HCT116 (cell line): ENCODE measurements at regions not wholly inside any gene's neighbourhood (a gene's known extent, or its start where the extent isn't known, plus 50 kb on each side); places are given as distances from the start of the nearest gene placed in this dataset.

Experiments
- ATAC-seq: fragments of 200-7000 bp; cut with Tn5 transposase; 2 replicates; pipeline ENCODE4 v1.9.1; 2020; ENCODE audit warnings: mild to moderate bottlenecking, moderate library complexity
- BruUV-seq: library from RNA; stranded (reverse); fragments of 400-500 nt; replicated peaks from 2 replicates; lab custom pipeline; 2021; lab: Mats Ljungman, UMichigan
- CTCF ChIA-PET: fragments of 300-600 bp; sonication (Branson Sonifier 250); formaldehyde crosslinking; loops from one replicate; lab custom pipeline; 2021; ENCODE audit warnings: antibody characterized with exemption; lab: Charles Lee
- POLR2A ChIA-PET: fragments of 300-600, 350-600 bp; sonication (Branson Sonifier 250); formaldehyde crosslinking; loops from one replicate; lab custom pipeline; 2021; ENCODE audit warnings: antibody characterized with exemption; lab: Charles Lee
- RAD21 ChIA-PET, 2 experiments: fragments of 300-600 bp; sonication (Branson Sonifier 250); formaldehyde crosslinking; loops; one replicate each; lab custom pipeline; 2023; ENCODE audit warnings: low total read pairs in 2 of 2; ENCODE audit not compliant: uncharacterized antibody in 2 of 2, unreplicated experiment in 2 of 2, low non-redundant PET in 1 of 2; lab: Charles Lee
- DNase-seq: peaks from one replicate; pipeline ENCODE4 v3.0.0-alpha.2; 2010; ENCODE audit warnings: low read depth, low spot score
- H2AFZ ChIP-seq: fragments of 200-600 bp; shearing (Covaris generic), sonication (generic); 2 replicates; pipeline ENCODE4 v1.6.1; 2017; ENCODE audit warnings: low read depth, mixed run types, mixed read lengths, antibody characterized with exemption, low read length; ENCODE audit not compliant: poor library complexity, severe bottlenecking
- H3K27ac ChIP-seq: 2 replicates; pipeline ENCODE4 v1.5.1; 2012; ENCODE audit warnings: low read depth, low read length
- H3K27me3 ChIP-seq: fragments of 200-600 bp; sonication (generic); 2 replicates; pipeline ENCODE4 v1.6.1; 2016; ENCODE audit warnings: mixed run types, low read length, mixed read lengths; ENCODE audit not compliant: insufficient read depth
- H3K36me3 ChIP-seq, 2 experiments: fragments of 200-500 bp in 1 of 2; fragments of 200-600 bp in 1 of 2; sonication (Bioruptor generic) in 1 of 2; sonication (generic) in 1 of 2; 2 replicates each; pipeline versions ENCODE4 v1.5.1 to v1.6.1; 2014 to 2016; ENCODE audit warnings: low read length in 2 of 2, inconsistent platforms in 1 of 2, mixed read lengths in 1 of 2, mixed run types in 1 of 2; ENCODE audit not compliant: insufficient read depth in 2 of 2, control insufficient read depth in 1 of 2
- H3K4me1 ChIP-seq, 2 experiments: fragments of 200-600 bp in 1 of 2; sonication (generic) in 1 of 2; 2 replicates each; pipeline versions ENCODE4 v1.5.1 to v1.6.1; 2012 to 2017; ENCODE audit warnings: low read length in 2 of 2, inconsistent platforms in 1 of 2, mild to moderate bottlenecking in 1 of 2, mixed read lengths in 1 of 2, mixed run types in 1 of 2, moderate library complexity in 1 of 2; ENCODE audit not compliant: insufficient read depth in 2 of 2, control insufficient read depth in 1 of 2
- H3K4me2 ChIP-seq: fragments of 200-600 bp; sonication (generic); 2 replicates; pipeline ENCODE4 v1.6.1; 2017; ENCODE audit warnings: mixed run types, low read length, mixed read lengths
- H3K4me3 ChIP-seq, 2 experiments: fragments of 200-600 bp in 1 of 2; sonication (generic) in 1 of 2; replicated peaks in 1 of 2; 2 replicates each; pipeline ENCODE4 v1.5.1; 2011 to 2016; ENCODE audit warnings: low read length in 2 of 2, control low read depth in 1 of 2, low read depth in 1 of 2, mild to moderate bottlenecking in 1 of 2, mixed read lengths in 1 of 2, mixed run types in 1 of 2
- H3K79me2 ChIP-seq: fragments of 200-600 bp; sonication (generic); 2 replicates; pipeline ENCODE4 v1.6.1; 2017; ENCODE audit warnings: mild to moderate bottlenecking, mixed run types, low read length, moderate library complexity, mixed read lengths; ENCODE audit not compliant: insufficient read depth
- H3K9ac ChIP-seq: fragments of 200-600 bp; sonication (generic); 2 replicates; pipeline ENCODE4 v1.6.1; 2016; ENCODE audit warnings: low read length, mixed read lengths
- H3K9me2 ChIP-seq: fragments of 200-600 bp; sonication (generic), shearing (Covaris generic); 2 replicates; pipeline ENCODE4 v1.6.1; 2017; ENCODE audit warnings: mixed run types, mild to moderate bottlenecking, moderate library complexity; ENCODE audit not compliant: insufficient read depth
- H3K9me3 ChIP-seq, 2 experiments: fragments of 200-500 bp in 1 of 2; fragments of 200-600 bp in 1 of 2; sonication (Bioruptor generic) in 1 of 2; sonication (generic) in 1 of 2; 2 replicates each; pipeline ENCODE4 v1.6.1; 2014 to 2017; ENCODE audit warnings: low read length in 2 of 2, mixed read lengths in 2 of 2, inconsistent platforms in 1 of 2, low read depth in 1 of 2, mild to moderate bottlenecking in 1 of 2, mixed run types in 1 of 2, moderate library complexity in 1 of 2; ENCODE audit not compliant: control insufficient read depth in 1 of 2, insufficient read depth in 1 of 2
- H4K20me1 ChIP-seq: fragments of 200-600 bp; sonication (generic), shearing (Covaris generic); 2 replicates; pipeline ENCODE4 v1.6.1; 2017; ENCODE audit warnings: mixed run types, mild to moderate bottlenecking, moderate library complexity; ENCODE audit not compliant: insufficient read depth
- ATF3 ChIP-seq: IDR thresholded peaks from 2 replicates; pipeline ENCODE4 v1.6.1; 2012
- CEBPB ChIP-seq: IDR thresholded peaks from 2 replicates; pipeline ENCODE4 v1.6.1; 2012; ENCODE audit warnings: low read depth
- CTCF ChIP-seq, 3 experiments: fragments of 200-600 bp in 1 of 3; sonication (generic) in 1 of 3; IDR thresholded peaks in 2 of 3; conservative IDR thresholded peaks in 1 of 3; 2 replicates each; pipeline ENCODE4 v1.5.1; 2012 to 2017; ENCODE audit warnings: low read depth in 2 of 3, low read length in 2 of 3, antibody characterized with exemption in 1 of 3, borderline replicate concordance in 1 of 3, control low read depth in 1 of 3, mild to moderate bottlenecking in 1 of 3, mixed read lengths in 1 of 3, mixed run types in 1 of 3, moderate library complexity in 1 of 3; ENCODE audit not compliant: insufficient read depth in 1 of 3
- EGR1 ChIP-seq: IDR thresholded peaks from 2 replicates; pipeline ENCODE4 v1.6.1; 2012; ENCODE audit warnings: low read depth
- ELF1 ChIP-seq: IDR thresholded peaks from 2 replicates; pipeline ENCODE4 v1.6.1; 2012; ENCODE audit warnings: low read depth, borderline replicate concordance
- EZH2 ChIP-seq: fragments of 200-600 bp; sonication (generic); IDR thresholded peaks from 2 replicates; pipeline ENCODE4 v1.6.1; 2017; ENCODE audit warnings: antibody characterized with exemption, mixed run types
- EZH2phosphoT487 ChIP-seq: fragments of 200-600 bp; IDR thresholded peaks from 2 replicates; pipeline ENCODE4 v1.6.1; 2018; ENCODE audit warnings: antibody characterized with exemption, borderline replicate concordance
- FOSL1 ChIP-seq: IDR thresholded peaks from 2 replicates; pipeline ENCODE4 v1.6.1; 2012; ENCODE audit warnings: low read depth
- JUND ChIP-seq: IDR thresholded peaks from 2 replicates; pipeline ENCODE4 v1.6.1; 2012
- MAX ChIP-seq: IDR thresholded peaks from 2 replicates; pipeline ENCODE4 v1.6.1; 2012
- POLR2AphosphoS5 ChIP-seq: IDR thresholded peaks from 2 replicates; pipeline ENCODE4 v1.6.1; 2011; ENCODE audit warnings: mild to moderate bottlenecking, low read depth, low read length, moderate library complexity
- RAD21 ChIP-seq: IDR thresholded peaks from 2 replicates; pipeline ENCODE4 v1.6.1; 2012; ENCODE audit warnings: low read depth, mild to moderate bottlenecking
- SRF ChIP-seq: IDR thresholded peaks from 2 replicates; pipeline ENCODE4 v1.6.1; 2012; ENCODE audit warnings: low read depth
- TCF7L2 ChIP-seq: IDR thresholded peaks from 2 replicates; pipeline ENCODE4 v1.7.0; 2011; ENCODE audit warnings: borderline replicate concordance, inconsistent platforms; ENCODE audit not compliant: insufficient read depth, insufficient read length; ENCODE audit errors: extremely low read depth
- ZFX ChIP-seq: fragments of 450-650 bp; IDR thresholded peaks from 2 replicates; pipeline ENCODE4 v1.6.1; 2017
- ZNF274 ChIP-seq: fragments of 200-500 bp; sonication (Bioruptor generic); IDR thresholded peaks from 2 replicates; pipeline ENCODE4 v1.6.1; 2014; ENCODE audit warnings: mild to moderate bottlenecking, low read depth, low read length, inconsistent platforms
- intact Hi-C: fragments of 100-400 bp; cut with micrococcal nuclease; formaldehyde crosslinking; loops from 2 replicates; pipeline ENCODE4 v1.10.0; 2022

- no peaks in the 10 kb centered on the region for H3K79me2 ChIP-seq
- no peaks in the 10 kb centered on the region for H3K36me3 ChIP-seq
- no peaks in the 10 kb centered on the region for H3K27me3 ChIP-seq
- ChIA-PET POLR2A (no interaction called here), RAD21 (no interaction called here), CTCF (no interaction called here)
- DNase-seq (no peak), ATAC-seq (no peak)
- no peak overlapping the region for H3K4me3 ChIP-seq
- no peaks in the 10 kb centered on the region for H3K9me2 ChIP-seq
- intact Hi-C loops, result no loop called here
- H3K9me3 ChIP-seq, result peaks cover 0 to 6% of the 10 kb centered on the region in 2 experiments; a peak in 1 of 4 replicates
- no TSS peak for BruUV-seq
- H4K20me1 ChIP-seq, result no peaks in the 10 kb centered on the region
- no peak overlapping the region for H3K9ac ChIP-seq
- H2AFZ ChIP-seq, result peak overlapping the region; percentile 61
- no peak overlapping the region for H3K4me2 ChIP-seq
- H3K27ac ChIP-seq, result no peak overlapping the region
- no peak for TF ChIP-seq EZH2
- TF ChIP-seq TCF7L2, result no peak
- TF ChIP-seq JUND, result no peak
- no peak for TF ChIP-seq ELF1
- TF ChIP-seq EZH2phosphoT487, result no peak
- no peak for TF ChIP-seq ZFX
- TF ChIP-seq CTCF (IDR thresholded peaks at IDR 0.05 in 2 of 3, conservative IDR thresholded peaks at IDR 0.05 in 1 of 3; ENCODE audit: borderline replicate concordance in 1 of 3, insufficient read depth in 1 of 3, low read depth in 2 of 3, low read length in 2 of 3), result no peak
- no peak for TF ChIP-seq SRF
- no peak for TF ChIP-seq RAD21
- no peak for TF ChIP-seq CEBPB
- TF ChIP-seq MAX, result no peak
- TF ChIP-seq EGR1, result no peak
- TF ChIP-seq ATF3, result no peak
- TF ChIP-seq FOSL1, result no peak
- TF ChIP-seq ZNF274, result no peak
- TF ChIP-seq POLR2AphosphoS5, result no peak
- no peaks in the 10 kb centered on the region for H3K4me1 ChIP-seq
Measured at GRCh38 chr14:65312859-65313258, 99.7 kb upstream of the FUT8 start.
